ENCODE measurements at regions not wholly inside any gene's neighbourhood (a gene's known extent, or its start where the extent isn't known, plus 50 kb on each side); places are given as distances from the start of the nearest gene placed in this dataset.

DNA sequence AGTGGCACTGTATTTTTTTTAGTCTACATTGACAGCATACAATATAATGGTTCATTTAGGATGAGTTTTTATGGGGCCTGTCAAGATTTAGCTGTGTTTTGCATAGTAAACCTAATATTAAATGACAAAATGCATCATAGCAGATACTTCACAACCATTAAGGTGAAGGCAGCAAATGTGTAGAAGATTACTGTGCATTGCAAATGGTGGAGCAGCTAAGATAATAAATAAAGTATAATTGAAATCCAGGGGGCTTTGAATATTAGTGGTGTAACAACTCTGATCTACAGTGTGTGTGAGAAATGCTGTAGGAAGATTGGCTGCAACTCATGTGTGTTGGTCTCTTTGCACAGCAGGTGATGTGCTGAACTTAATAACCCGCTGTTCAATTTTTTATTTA, 801.9 kb upstream of the CITED2 start:
- TF ChIP-seq, protein P1, sequence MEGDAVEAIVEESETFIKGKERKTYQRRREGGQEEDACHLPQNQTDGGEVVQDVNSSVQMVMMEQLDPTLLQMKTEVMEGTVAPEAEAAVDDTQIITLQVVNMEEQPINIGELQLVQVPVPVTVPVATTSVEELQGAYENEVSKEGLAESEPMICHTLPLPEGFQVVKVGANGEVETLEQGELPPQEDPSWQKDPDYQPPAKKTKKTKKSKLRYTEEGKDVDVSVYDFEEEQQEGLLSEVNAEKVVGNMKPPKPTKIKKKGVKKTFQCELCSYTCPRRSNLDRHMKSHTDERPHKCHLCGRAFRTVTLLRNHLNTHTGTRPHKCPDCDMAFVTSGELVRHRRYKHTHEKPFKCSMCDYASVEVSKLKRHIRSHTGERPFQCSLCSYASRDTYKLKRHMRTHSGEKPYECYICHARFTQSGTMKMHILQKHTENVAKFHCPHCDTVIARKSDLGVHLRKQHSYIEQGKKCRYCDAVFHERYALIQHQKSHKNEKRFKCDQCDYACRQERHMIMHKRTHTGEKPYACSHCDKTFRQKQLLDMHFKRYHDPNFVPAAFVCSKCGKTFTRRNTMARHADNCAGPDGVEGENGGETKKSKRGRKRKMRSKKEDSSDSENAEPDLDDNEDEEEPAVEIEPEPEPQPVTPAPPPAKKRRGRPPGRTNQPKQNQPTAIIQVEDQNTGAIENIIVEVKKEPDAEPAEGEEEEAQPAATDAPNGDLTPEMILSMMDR (IDR thresholded peaks at IDR 0.05), result no peak
- no peak for TF ChIP-seq EZH2phosphoT487 (IDR thresholded peaks at IDR 0.05)
- no peak for TF ChIP-seq EZH2 (IDR thresholded peaks at IDR 0.05)
